ENCODE measurements at regions not wholly inside any gene's neighbourhood (a gene's known extent, or its start where the extent isn't known, plus 50 kb on each side); places are given as distances from the start of the nearest gene placed in this dataset.

DNA sequence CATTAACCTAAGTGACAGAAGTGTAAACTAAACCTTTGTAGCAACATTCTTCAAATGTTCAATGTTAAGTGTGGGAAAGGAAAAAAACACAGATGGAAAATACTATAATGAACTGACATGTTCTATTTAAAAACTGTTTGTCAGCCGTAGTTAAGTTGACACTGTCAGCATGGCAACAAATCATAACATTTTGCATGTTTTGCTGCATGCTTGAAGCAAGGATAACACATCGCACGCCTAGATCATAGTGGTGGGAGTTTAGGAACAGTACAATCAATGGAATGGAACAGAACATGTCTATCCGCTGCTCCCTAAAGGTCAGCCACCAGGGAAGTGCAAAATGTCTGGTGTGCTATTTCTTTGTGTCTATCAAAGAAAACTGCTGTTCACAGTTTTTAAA is 62.5 kb upstream of the ESRRG start:
- Histone ChIP-seq H3K9ac (ENCODE audit: low read depth in 1 of 2, low read length in 2 of 2) (no peak overlapping the region), H3K4me1 (ENCODE audit: control insufficient read depth in 4 of 4, insufficient read depth in 4 of 4, low read length in 3 of 4) (no peaks in the 10 kb centered on the region), H3K9me3 (ENCODE audit: control insufficient read depth in 4 of 4, low read length in 3 of 4) (no peaks in the 10 kb centered on the region), H3K27me3 (ENCODE audit: control insufficient read depth in 4 of 4, insufficient read depth in 4 of 4, low read length in 3 of 4) (peaks cover 0 to 2% (median 0%) of the 10 kb centered on the region in 4 donors), H3K36me3 (ENCODE audit: control insufficient read depth in 4 of 4, insufficient read depth in 3 of 4, low read depth in 1 of 4, low read length in 3 of 4) (no peaks in the 10 kb centered on the region), H3K27ac (ENCODE audit: low read depth in 1 of 2, low read length in 2 of 2) (no peak overlapping the region), H3K4me3 (ENCODE audit: low read depth in 1 of 3, low read length in 3 of 3) (no peak overlapping the region)
- TF ChIP-seq JUND (IDR thresholded peaks at IDR 0.05): no peak
- TF ChIP-seq, protein P1, sequence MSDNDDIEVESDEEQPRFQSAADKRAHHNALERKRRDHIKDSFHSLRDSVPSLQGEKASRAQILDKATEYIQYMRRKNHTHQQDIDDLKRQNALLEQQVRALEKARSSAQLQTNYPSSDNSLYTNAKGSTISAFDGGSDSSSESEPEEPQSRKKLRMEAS (IDR thresholded peaks at IDR 0.05): no peak
- TF ChIP-seq NR2F2 (IDR thresholded peaks at IDR 0.05): no peak
- TF ChIP-seq, protein P2, sequence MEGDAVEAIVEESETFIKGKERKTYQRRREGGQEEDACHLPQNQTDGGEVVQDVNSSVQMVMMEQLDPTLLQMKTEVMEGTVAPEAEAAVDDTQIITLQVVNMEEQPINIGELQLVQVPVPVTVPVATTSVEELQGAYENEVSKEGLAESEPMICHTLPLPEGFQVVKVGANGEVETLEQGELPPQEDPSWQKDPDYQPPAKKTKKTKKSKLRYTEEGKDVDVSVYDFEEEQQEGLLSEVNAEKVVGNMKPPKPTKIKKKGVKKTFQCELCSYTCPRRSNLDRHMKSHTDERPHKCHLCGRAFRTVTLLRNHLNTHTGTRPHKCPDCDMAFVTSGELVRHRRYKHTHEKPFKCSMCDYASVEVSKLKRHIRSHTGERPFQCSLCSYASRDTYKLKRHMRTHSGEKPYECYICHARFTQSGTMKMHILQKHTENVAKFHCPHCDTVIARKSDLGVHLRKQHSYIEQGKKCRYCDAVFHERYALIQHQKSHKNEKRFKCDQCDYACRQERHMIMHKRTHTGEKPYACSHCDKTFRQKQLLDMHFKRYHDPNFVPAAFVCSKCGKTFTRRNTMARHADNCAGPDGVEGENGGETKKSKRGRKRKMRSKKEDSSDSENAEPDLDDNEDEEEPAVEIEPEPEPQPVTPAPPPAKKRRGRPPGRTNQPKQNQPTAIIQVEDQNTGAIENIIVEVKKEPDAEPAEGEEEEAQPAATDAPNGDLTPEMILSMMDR (IDR thresholded peaks at IDR 0.05; ENCODE audit: low read depth, low read length, missing input control): no peak
- no peak for TF ChIP-seq RAD21 (IDR thresholded peaks at IDR 0.05)
- TF ChIP-seq, protein P3, sequence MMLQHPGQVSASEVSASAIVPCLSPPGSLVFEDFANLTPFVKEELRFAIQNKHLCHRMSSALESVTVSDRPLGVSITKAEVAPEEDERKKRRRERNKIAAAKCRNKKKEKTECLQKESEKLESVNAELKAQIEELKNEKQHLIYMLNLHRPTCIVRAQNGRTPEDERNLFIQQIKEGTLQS (IDR thresholded peaks at IDR 0.05): no peak
- TF ChIP-seq YY1 (IDR thresholded peaks at IDR 0.05): no peak
- TF ChIP-seq TAF1 (conservative IDR thresholded peaks at IDR 0.05): no peak
- 73% methylated on average over 4 of the region's 4 CpGs for WGBS
- DNase-seq (ENCODE audit: low spot score): no peak

DNA sequence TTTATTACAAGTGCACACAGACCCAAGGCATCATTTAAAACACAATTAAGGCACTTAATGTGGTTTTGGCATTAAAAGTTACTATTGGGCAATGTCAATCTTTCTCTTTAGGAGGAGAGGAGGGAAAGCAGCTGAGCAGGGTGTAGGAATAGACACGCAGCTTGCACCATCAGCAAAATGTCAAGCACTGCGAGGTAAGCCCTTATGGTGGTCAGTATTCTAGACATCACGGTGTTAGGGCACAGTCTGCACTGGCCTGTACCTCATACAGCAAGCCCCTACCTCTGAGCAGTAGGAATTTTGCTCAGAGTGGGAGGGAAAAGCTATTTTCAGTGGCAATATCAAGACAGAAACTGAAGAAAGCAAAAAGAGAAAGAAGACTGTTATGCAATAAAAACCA is 62.0 kb upstream of the ESRRG start:
- H3K9me3 ChIP-seq (ENCODE audit: control insufficient read depth in 4 of 4, low read length in 3 of 4): no peaks in the 10 kb centered on the region
- TF ChIP-seq GABPA (IDR thresholded peaks at IDR 0.05 in 1 of 2, conservative IDR thresholded peaks at IDR 0.05 in 1 of 2) (no peak), RAD21 (IDR thresholded peaks at IDR 0.05) (no peak), TAF1 (conservative IDR thresholded peaks at IDR 0.05) (no peak), JUND (IDR thresholded peaks at IDR 0.05) (no peak), NR2F2 (IDR thresholded peaks at IDR 0.05) (no peak), HNF4G (IDR thresholded peaks at IDR 0.05) (no peak), YY1 (IDR thresholded peaks at IDR 0.05) (no peak), SP1 (IDR thresholded peaks at IDR 0.05) (no peak), EGR1 (IDR thresholded peaks at IDR 0.05; ENCODE audit: low read depth in 2 of 2) (no peak), RXRA (IDR thresholded peaks at IDR 0.05) (no peak)
- TF ChIP-seq, protein P1 (IDR thresholded peaks at IDR 0.05): no peak
- TF ChIP-seq, protein P4, sequence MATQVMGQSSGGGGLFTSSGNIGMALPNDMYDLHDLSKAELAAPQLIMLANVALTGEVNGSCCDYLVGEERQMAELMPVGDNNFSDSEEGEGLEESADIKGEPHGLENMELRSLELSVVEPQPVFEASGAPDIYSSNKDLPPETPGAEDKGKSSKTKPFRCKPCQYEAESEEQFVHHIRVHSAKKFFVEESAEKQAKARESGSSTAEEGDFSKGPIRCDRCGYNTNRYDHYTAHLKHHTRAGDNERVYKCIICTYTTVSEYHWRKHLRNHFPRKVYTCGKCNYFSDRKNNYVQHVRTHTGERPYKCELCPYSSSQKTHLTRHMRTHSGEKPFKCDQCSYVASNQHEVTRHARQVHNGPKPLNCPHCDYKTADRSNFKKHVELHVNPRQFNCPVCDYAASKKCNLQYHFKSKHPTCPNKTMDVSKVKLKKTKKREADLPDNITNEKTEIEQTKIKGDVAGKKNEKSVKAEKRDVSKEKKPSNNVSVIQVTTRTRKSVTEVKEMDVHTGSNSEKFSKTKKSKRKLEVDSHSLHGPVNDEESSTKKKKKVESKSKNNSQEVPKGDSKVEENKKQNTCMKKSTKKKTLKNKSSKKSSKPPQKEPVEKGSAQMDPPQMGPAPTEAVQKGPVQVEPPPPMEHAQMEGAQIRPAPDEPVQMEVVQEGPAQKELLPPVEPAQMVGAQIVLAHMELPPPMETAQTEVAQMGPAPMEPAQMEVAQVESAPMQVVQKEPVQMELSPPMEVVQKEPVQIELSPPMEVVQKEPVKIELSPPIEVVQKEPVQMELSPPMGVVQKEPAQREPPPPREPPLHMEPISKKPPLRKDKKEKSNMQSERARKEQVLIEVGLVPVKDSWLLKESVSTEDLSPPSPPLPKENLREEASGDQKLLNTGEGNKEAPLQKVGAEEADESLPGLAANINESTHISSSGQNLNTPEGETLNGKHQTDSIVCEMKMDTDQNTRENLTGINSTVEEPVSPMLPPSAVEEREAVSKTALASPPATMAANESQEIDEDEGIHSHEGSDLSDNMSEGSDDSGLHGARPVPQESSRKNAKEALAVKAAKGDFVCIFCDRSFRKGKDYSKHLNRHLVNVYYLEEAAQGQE (IDR thresholded peaks at IDR 0.05): no peak
- TF ChIP-seq, protein P3 (IDR thresholded peaks at IDR 0.05): no peak
- TF ChIP-seq, protein P2 (IDR thresholded peaks at IDR 0.05; ENCODE audit: low read depth, low read length, missing input control): no peak
- H3K4me3 ChIP-seq (ENCODE audit: low read depth in 1 of 3, low read length in 3 of 3): no peak overlapping the region
- H3K9ac ChIP-seq (ENCODE audit: low read depth in 1 of 2, low read length in 2 of 2): no peak overlapping the region
- H3K4me1 ChIP-seq (ENCODE audit: control insufficient read depth in 4 of 4, insufficient read depth in 4 of 4, low read length in 3 of 4): no peaks in the 10 kb centered on the region
- peaks cover 0 to 2% (median 0%) of the 10 kb centered on the region in 4 donors for H3K27me3 ChIP-seq (ENCODE audit: control insufficient read depth in 4 of 4, insufficient read depth in 4 of 4, low read length in 3 of 4)
- WGBS: 76% methylated on average over 3 of the region's 3 CpGs
- H3K36me3 ChIP-seq (ENCODE audit: control insufficient read depth in 4 of 4, insufficient read depth in 3 of 4, low read depth in 1 of 4, low read length in 3 of 4): no peaks in the 10 kb centered on the region
- no peak overlapping the region for H3K27ac ChIP-seq (ENCODE audit: low read depth in 1 of 2, low read length in 2 of 2)
- no peak for DNase-seq (ENCODE audit: low spot score)
